MM.1S (cell line): ENCODE measurements at regions not wholly inside any gene's neighbourhood (a gene's known extent, or its start where the extent isn't known, plus 50 kb on each side); places are given as distances from the start of the nearest gene placed in this dataset.

Source experiments
- DNase-seq: peaks from one replicate; pipeline ENCODE4 v3.0.0-alpha.2; 2015
- H2AFZ ChIP-seq: fragments of 300-600 bp; sonication (generic); 2 replicates; pipeline ENCODE4 v1.6.0; 2016; ENCODE audit warnings: antibody characterized with exemption, low read length
- H3F3A ChIP-seq: fragments of 300-600 bp; sonication (generic); 2 replicates; pipeline ENCODE4 v1.6.1; 2016; ENCODE audit warnings: mild to moderate bottlenecking, antibody characterized with exemption, low read length, moderate library complexity, mixed read lengths; ENCODE audit not compliant: insufficient read depth
- H3K27ac ChIP-seq: fragments of 300-600 bp; sonication (generic); 2 replicates; pipeline ENCODE4 v1.5.1; 2016; ENCODE audit warnings: mild to moderate bottlenecking, low read length
- H3K27me3 ChIP-seq: fragments of 300-600 bp; sonication (generic); replicated peaks from 2 replicates; pipeline ENCODE4 v1.6.0; 2016; ENCODE audit warnings: low read length; ENCODE audit not compliant: insufficient read depth
- H3K36me3 ChIP-seq: fragments of 300-600 bp; sonication (generic); replicated peaks from 2 replicates; pipeline ENCODE4 v1.6.1; 2016; ENCODE audit warnings: mild to moderate bottlenecking, low read length, mixed read lengths; ENCODE audit not compliant: insufficient read depth
- H3K4me1 ChIP-seq: fragments of 300-600 bp; sonication (generic); 2 replicates; pipeline ENCODE4 v1.6.1; 2016; ENCODE audit warnings: low read length, mixed read lengths
- H3K4me2 ChIP-seq: fragments of 300-600 bp; sonication (generic); 2 replicates; pipeline ENCODE4 v1.6.0; 2016; ENCODE audit warnings: low read depth, low read length
- H3K4me3 ChIP-seq: fragments of 300-600 bp; sonication (generic); 2 replicates; pipeline ENCODE4 v1.5.1; 2016; ENCODE audit warnings: low read length, mixed read lengths
- H3K79me2 ChIP-seq: fragments of 300-600 bp; sonication (generic); 2 replicates; pipeline ENCODE4 v1.6.1; 2016; ENCODE audit warnings: mixed run types, low read length, mixed read lengths
- H3K9ac ChIP-seq: fragments of 300-600 bp; sonication (generic); 2 replicates; pipeline ENCODE4 v1.6.1; 2016; ENCODE audit warnings: low read length, mixed read lengths
- H3K9me2 ChIP-seq: fragments of 300-600 bp; sonication (generic); replicated peaks from 2 replicates; pipeline ENCODE4 v1.6.1; 2016; ENCODE audit warnings: mild to moderate bottlenecking, low read length, mixed read lengths; ENCODE audit not compliant: insufficient read depth
- H3K9me3 ChIP-seq: fragments of 300-600 bp; sonication (generic); replicated peaks from 2 replicates; pipeline ENCODE4 v1.6.1; 2016; ENCODE audit warnings: mild to moderate bottlenecking, low read length, mixed read lengths; ENCODE audit not compliant: insufficient read depth
- H4K20me1 ChIP-seq: fragments of 300-600 bp; sonication (generic); 2 replicates; pipeline ENCODE4 v1.6.1; 2016; ENCODE audit warnings: mild to moderate bottlenecking, low read length, moderate library complexity, mixed read lengths; ENCODE audit not compliant: insufficient read depth
- EZH2 ChIP-seq: fragments of 300-600 bp; sonication (generic); optimal IDR thresholded peaks from 2 replicates; pipeline ENCODE3; 2017; ENCODE audit warnings: low read depth, mild to moderate bottlenecking, antibody characterized with exemption, low read length, mixed read lengths
- EZH2phosphoT487 ChIP-seq: fragments of 300-600 bp; sonication (generic); IDR thresholded peaks from 2 replicates; pipeline ENCODE4 v1.6.1; 2018; ENCODE audit warnings: antibody characterized with exemption, low read length
- TF ChIP-seq, protein P1 (sequence below): fragments of 300-600 bp; sonication (generic); IDR thresholded peaks from 2 replicates; pipeline ENCODE4 v1.5.1; 2016; ENCODE audit warnings: antibody characterized with exemption, low read length, mixed read lengths

DNA sequence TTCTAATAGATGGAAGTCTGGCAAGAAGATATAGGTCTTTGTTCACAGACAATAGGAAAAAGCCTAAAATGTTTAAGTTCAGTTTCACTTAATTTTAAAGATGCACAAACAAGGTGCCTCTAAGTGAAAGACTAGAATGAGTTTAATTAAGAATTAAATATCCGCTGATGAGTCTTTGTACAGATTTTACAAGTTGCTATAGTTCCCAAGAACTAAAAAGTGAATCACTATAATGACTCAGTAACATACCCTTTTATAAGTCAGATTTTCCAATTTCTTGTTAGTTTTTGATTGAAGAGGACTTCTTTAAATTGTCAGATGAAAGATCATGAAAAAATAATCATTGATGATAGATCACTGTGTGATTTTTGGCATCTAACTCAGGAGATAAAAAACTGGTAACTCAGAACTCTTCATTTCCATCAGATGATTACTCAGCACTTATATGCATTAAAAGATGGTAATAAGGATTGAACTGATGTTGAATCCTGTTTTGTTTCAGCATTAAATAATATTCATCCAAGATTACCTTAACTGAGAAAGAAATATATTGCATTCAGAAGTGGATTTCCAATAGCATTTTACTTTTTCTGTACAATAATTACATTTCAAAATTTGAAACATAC is 59.0 kb upstream of the ST6GALNAC3 start:
- Histone ChIP-seq H3K9me3 (no peaks in the 10 kb centered on the region), H3K9me2 (no peaks in the 10 kb centered on the region), H3K36me3 (no peaks in the 10 kb centered on the region), H3K9ac (no peak overlapping the region), H3K4me1 (no peaks in the 10 kb centered on the region), H3K27ac (no peak overlapping the region), H3K4me2 (no peak overlapping the region), H3K79me2 (no peaks in the 10 kb centered on the region), H3F3A (no peaks in the 10 kb centered on the region), H3K27me3 (no peaks in the 10 kb centered on the region), H3K4me3 (no peak overlapping the region), H2AFZ (no peak overlapping the region), H4K20me1 (no peaks in the 10 kb centered on the region)
- DNase-seq, result no peak
- TF ChIP-seq, protein P1, sequence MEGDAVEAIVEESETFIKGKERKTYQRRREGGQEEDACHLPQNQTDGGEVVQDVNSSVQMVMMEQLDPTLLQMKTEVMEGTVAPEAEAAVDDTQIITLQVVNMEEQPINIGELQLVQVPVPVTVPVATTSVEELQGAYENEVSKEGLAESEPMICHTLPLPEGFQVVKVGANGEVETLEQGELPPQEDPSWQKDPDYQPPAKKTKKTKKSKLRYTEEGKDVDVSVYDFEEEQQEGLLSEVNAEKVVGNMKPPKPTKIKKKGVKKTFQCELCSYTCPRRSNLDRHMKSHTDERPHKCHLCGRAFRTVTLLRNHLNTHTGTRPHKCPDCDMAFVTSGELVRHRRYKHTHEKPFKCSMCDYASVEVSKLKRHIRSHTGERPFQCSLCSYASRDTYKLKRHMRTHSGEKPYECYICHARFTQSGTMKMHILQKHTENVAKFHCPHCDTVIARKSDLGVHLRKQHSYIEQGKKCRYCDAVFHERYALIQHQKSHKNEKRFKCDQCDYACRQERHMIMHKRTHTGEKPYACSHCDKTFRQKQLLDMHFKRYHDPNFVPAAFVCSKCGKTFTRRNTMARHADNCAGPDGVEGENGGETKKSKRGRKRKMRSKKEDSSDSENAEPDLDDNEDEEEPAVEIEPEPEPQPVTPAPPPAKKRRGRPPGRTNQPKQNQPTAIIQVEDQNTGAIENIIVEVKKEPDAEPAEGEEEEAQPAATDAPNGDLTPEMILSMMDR, result no peak
- TF ChIP-seq EZH2phosphoT487 (no peak), EZH2 (no peak)

DNA sequence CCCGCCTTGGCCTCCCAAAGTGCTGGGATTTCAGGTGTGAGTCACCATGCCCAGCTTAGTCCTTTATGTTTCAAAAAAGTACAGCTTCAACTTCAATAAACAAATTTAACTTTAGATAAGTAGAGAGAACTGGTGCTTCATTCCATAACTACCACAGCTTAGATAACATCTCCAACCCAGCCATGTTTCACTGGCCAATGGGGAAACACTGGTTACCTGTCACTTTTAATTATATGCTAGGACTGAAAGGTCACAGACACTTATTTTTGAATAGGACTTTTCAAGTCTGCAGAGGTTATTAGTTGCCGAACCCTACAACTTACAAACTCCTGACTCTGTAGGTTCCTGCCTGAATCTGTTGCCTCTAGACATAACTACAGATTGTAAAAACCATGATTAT is 56.5 kb upstream of the ST6GALNAC3 start:
- Histone ChIP-seq H2AFZ (no peak overlapping the region), H3K9ac (no peak overlapping the region), H3K27ac (no peak overlapping the region), H3K4me1 (no peaks in the 10 kb centered on the region), H3K9me2 (no peaks in the 10 kb centered on the region), H3F3A (no peaks in the 10 kb centered on the region), H3K27me3 (no peaks in the 10 kb centered on the region), H4K20me1 (no peaks in the 10 kb centered on the region), H3K36me3 (no peaks in the 10 kb centered on the region), H3K79me2 (no peaks in the 10 kb centered on the region), H3K4me2 (no peak overlapping the region), H3K4me3 (no peak overlapping the region), H3K9me3 (no peaks in the 10 kb centered on the region)
- DNase-seq, result no peak
- TF ChIP-seq, protein P1, result no peak
- TF ChIP-seq EZH2, result no peak
- no peak for TF ChIP-seq EZH2phosphoT487

DNA sequence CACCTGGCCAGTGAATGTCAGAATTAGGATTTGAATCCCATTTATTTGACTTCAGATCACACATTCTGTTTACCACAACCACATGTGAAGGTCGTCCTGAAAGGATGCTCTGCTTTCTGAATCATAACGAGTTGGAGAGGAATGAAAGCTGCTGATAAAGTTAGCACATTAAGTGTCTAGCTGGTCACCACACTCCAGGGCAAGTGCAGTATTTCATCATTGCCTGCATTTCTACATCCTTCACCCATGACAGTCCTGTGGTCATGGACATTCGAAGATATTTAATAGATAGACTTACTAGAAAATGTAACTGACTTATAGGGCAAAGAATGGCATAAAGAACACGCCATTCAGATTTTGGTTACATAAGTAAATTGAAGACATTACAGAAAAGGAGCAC is 52.7 kb upstream of the ST6GALNAC3 start:
- Histone ChIP-seq H3K9ac (no peak overlapping the region), H2AFZ (no peak overlapping the region), H3K9me2 (no peaks in the 10 kb centered on the region), H3K4me3 (no peak overlapping the region), H3K27me3 (no peaks in the 10 kb centered on the region), H3K4me1 (no peaks in the 10 kb centered on the region), H3K27ac (no peak overlapping the region), H3K79me2 (no peaks in the 10 kb centered on the region), H4K20me1 (no peaks in the 10 kb centered on the region), H3K36me3 (no peaks in the 10 kb centered on the region), H3F3A (no peaks in the 10 kb centered on the region), H3K9me3 (no peaks in the 10 kb centered on the region), H3K4me2 (no peak overlapping the region)
- DNase-seq, result no peak
- TF ChIP-seq EZH2phosphoT487, result no peak
- TF ChIP-seq, protein P1, result no peak
- TF ChIP-seq EZH2, result no peak
